Hematopoietic multipotent progenitor cell treated with erythropoietin and hydrocortisone succinate and interleukin-3 and kit ligand, for 6 days (in vitro differentiated cells): ENCODE measurements at regions not wholly inside any gene's neighbourhood (a gene's known extent, or its start where the extent isn't known, plus 50 kb on each side); places are given as distances from the start of the nearest gene placed in this dataset.
"Not testable (repeated sequence)": the region's sequence is repeated elsewhere in the genome, so short reads cannot be mapped to it uniquely, and the experiment has no call there.

ENCODE experiments used
- DNase-seq: peaks from one replicate; pipeline ENCODE4 v3.0.0-alpha.2; 2015

- DNase-seq: not testable (repeated sequence)
Measured at GRCh38 chr6:85356743-85357142, 93.1 kb upstream of the NT5E start.

GRCh38 chr6:85355816-85356215, 94.1 kb upstream of the NT5E start:
- no peak for DNase-seq

- DNase-seq: peak; percentile 83
Measured at GRCh38 chr6:85354761-85355618, 94.9 kb upstream of the NT5E start.

GRCh38 chr6:85353012-85353411, 96.9 kb upstream of the NT5E start:
- no peak for DNase-seq

- no peak for DNase-seq
Measured at GRCh38 chr6:85348643-85349042, 101.2 kb upstream of the NT5E start.

- no peak for DNase-seq
Measured at GRCh38 chr6:85347812-85348211, 102.1 kb upstream of the NT5E start.

GRCh38 chr6:85346196-85346595, 103.7 kb upstream of the NT5E start:
- DNase-seq: no peak

- DNase-seq: no peak
Measured at GRCh38 chr6:85344996-85345395, 104.9 kb upstream of the NT5E start.

GRCh38 chr6:85343428-85343827, 106.5 kb upstream of the NT5E start:
- DNase-seq: no peak

GRCh38 chr6:85329196-85329595, 120.7 kb upstream of the NT5E start:
- no peak for DNase-seq

- DNase-seq: not testable (repeated sequence)
Measured at GRCh38 chr6:85325811-85326210, 124.1 kb upstream of the NT5E start.

- peak; percentile 85 for DNase-seq
Measured at GRCh38 chr6:85323435-85324040, 126.3 kb upstream of the NT5E start.

- DNase-seq: no peak
Measured at GRCh38 chr6:85322446-85323105, 127.3 kb upstream of the NT5E start.

GRCh38 chr6:85321906-85322305, 128.0 kb upstream of the NT5E start:
- no peak for DNase-seq

- DNase-seq: no peak
Measured at GRCh38 chr6:85314586-85314985, 135.3 kb upstream of the NT5E start.

GRCh38 chr6:85300581-85300980, 149.3 kb upstream of the NT5E start:
- DNase-seq: no peak

- DNase-seq: no peak
Measured at GRCh38 chr6:85298553-85298952, 151.3 kb upstream of the NT5E start.

- DNase-seq: no peak
Measured at GRCh38 chr6:85291326-85291725, 158.6 kb upstream of the NT5E start.

- no peak for DNase-seq
Measured at GRCh38 chr6:85287654-85288053, 162.2 kb upstream of the NT5E start.

GRCh38 chr6:85287158-85287557, 162.7 kb upstream of the NT5E start:
- DNase-seq: no peak

- not testable (repeated sequence) for DNase-seq
Measured at GRCh38 chr6:85286507-85286906, 163.4 kb upstream of the NT5E start.

- no peak for DNase-seq
Measured at GRCh38 chr6:85285934-85286333, 163.9 kb upstream of the NT5E start.

GRCh38 chr6:85285114-85285513, 164.8 kb upstream of the NT5E start:
- DNase-seq: no peak

- DNase-seq: no peak
Measured at GRCh38 chr6:85283436-85283835, 166.4 kb upstream of the NT5E start.
